GM12878 (cell line): ENCODE measurements at regions not wholly inside any gene's neighbourhood (a gene's known extent, or its start where the extent isn't known, plus 50 kb on each side); places are given as distances from the start of the nearest gene placed in this dataset.

Experiments
- ATAC-seq: fragments of 200-7000 bp; cut with Tn5 transposase; 3 replicates; pipeline ENCODE4 v1.9.1; 2020; ENCODE audit warnings: mild to moderate bottlenecking, moderate library complexity
- BruUV-seq: library from RNA; stranded (reverse); fragments of 400-500 nt; replicated peaks from 2 replicates; lab custom pipeline; 2021; lab: Mats Ljungman, UMichigan
- CTCF ChIA-PET: fragments of 300-600 bp; sonication (Branson Sonifier 250); formaldehyde crosslinking; extraction: SDS; loops from one replicate; lab custom pipeline; 2021; ENCODE audit warnings: inconsistent platforms; lab: Yijun Ruan, JAX
- POLR2A ChIA-PET: fragments of 350-600 bp; formaldehyde crosslinking; extraction: SDS; loops from one replicate; lab custom pipeline; 2021; ENCODE audit warnings: inconsistent platforms; lab: Charles Lee
- RAD21 ChIA-PET: fragments of 300-600 bp; sonication (Branson Sonifier 250); formaldehyde crosslinking; loops from one replicate; lab custom pipeline; 2023; ENCODE audit warnings: antibody characterized with exemption; ENCODE audit not compliant: unreplicated experiment; lab: Charles Lee
- SMC1A ChIA-PET: fragments of 300-600 bp; sonication (Branson Sonifier 250); formaldehyde crosslinking; loops from one replicate; lab custom pipeline; 2023; ENCODE audit not compliant: unreplicated experiment, uncharacterized antibody; lab: Charles Lee
- DNase-seq: peaks from one replicate; pipeline ENCODE4 v3.0.0-alpha.2; 2011; ENCODE audit warnings: low read depth, low spot score
- FAIRE-seq: peaks from 3 replicates; lab custom pipeline; 2011; peaks lifted over from hg19 to GRCh38; lab: Jason Lieb, UNC
- H2AFZ ChIP-seq: 2 replicates; pipeline ENCODE4 v1.6.0; 2011; ENCODE audit warnings: low read depth, low read length, control low read depth; ENCODE audit not compliant: control insufficient read depth
- H3K27ac ChIP-seq: 2 replicates; pipeline ENCODE4 v1.5.1; 2011; ENCODE audit warnings: control low read depth; ENCODE audit not compliant: control insufficient read depth, insufficient read depth
- H3K27me3 ChIP-seq, 2 experiments: replicated peaks in 1 of 2; 2 replicates each; pipeline versions ENCODE4 v1.6.0 to v1.6.1; 2011; ENCODE audit warnings: low read length in 1 of 2; ENCODE audit not compliant: control insufficient read depth in 2 of 2, insufficient read depth in 2 of 2
- H3K36me3 ChIP-seq, 2 experiments: 2 replicates each; pipeline ENCODE4 v1.5.1; 2011; ENCODE audit warnings: low read length in 1 of 2; ENCODE audit not compliant: control insufficient read depth in 2 of 2, insufficient read depth in 2 of 2
- H3K4me1 ChIP-seq: 2 replicates; pipeline ENCODE4 v1.6.1; 2011; ENCODE audit warnings: mild to moderate bottlenecking, low read length, moderate library complexity, mixed read lengths; ENCODE audit not compliant: control insufficient read depth, insufficient read depth
- H3K4me2 ChIP-seq: 2 replicates; pipeline ENCODE4 v1.6.0; 2011; ENCODE audit warnings: control low read depth; ENCODE audit not compliant: control insufficient read depth, insufficient read depth
- H3K4me3 ChIP-seq: fragments of 200-600 bp; sonication (generic); 2 replicates; pipeline ENCODE4 v1.5.1; 2016
- H3K79me2 ChIP-seq: 2 replicates; pipeline ENCODE4 v1.6.0; 2011; ENCODE audit warnings: low read length; ENCODE audit not compliant: control insufficient read depth, insufficient read depth
- H3K9ac ChIP-seq: 2 replicates; pipeline ENCODE4 v1.8.0; 2011; ENCODE audit warnings: low read length, control low read depth, mixed read lengths; ENCODE audit not compliant: control insufficient read depth, insufficient read depth
- H3K9me3 ChIP-seq: replicated peaks from 3 replicates; pipeline ENCODE4 v1.5.1; 2011; ENCODE audit warnings: mild to moderate bottlenecking, low read length; ENCODE audit not compliant: control insufficient read depth, insufficient read depth
- H4K20me1 ChIP-seq: 2 replicates; pipeline ENCODE4 v1.6.0; 2011; ENCODE audit not compliant: control insufficient read depth, insufficient read depth
- BACH1 ChIP-seq: fragments of 450-650 bp; IDR thresholded peaks from 2 replicates; pipeline ENCODE4 v1.6.1; 2017; ENCODE audit warnings: mild to moderate bottlenecking, borderline replicate concordance
- BCLAF1 ChIP-seq: fragments of 450-650 bp; IDR thresholded peaks from 2 replicates; pipeline ENCODE4 v1.6.1; 2017; ENCODE audit warnings: antibody characterized with exemption, mild to moderate bottlenecking, moderate library complexity
- CEBPB ChIP-seq, 2 experiments: fragments of 150-350 bp in 1 of 2; IDR thresholded peaks; 2 replicates each; pipeline ENCODE4 v1.6.1; 2012 to 2014; ENCODE audit warnings: low read depth in 2 of 2, low read length in 2 of 2, borderline replicate concordance in 1 of 2, inconsistent platforms in 1 of 2
- ESRRA ChIP-seq: IDR thresholded peaks from 2 replicates; pipeline ENCODE4 v1.6.1; 2012; ENCODE audit warnings: mild to moderate bottlenecking, low read length, improper control_type of control experiment
- HDAC6 ChIP-seq: fragments of 200-600 bp; sonication (generic); IDR thresholded peaks from one replicate; pipeline ENCODE4 v1.8.0; 2017; ENCODE audit warnings: antibody characterized with exemption; ENCODE audit not compliant: unreplicated experiment
- NBN ChIP-seq: fragments of 450-650 bp; IDR thresholded peaks from 2 replicates; pipeline ENCODE4 v1.6.1; 2016
- PAX5 ChIP-seq: IDR thresholded peaks from 2 replicates; pipeline ENCODE4 v1.6.1; 2011; ENCODE audit warnings: low read depth, low read length, borderline replicate concordance
- PAX8 ChIP-seq: fragments of 450-650 bp; IDR thresholded peaks from 2 replicates; pipeline ENCODE4 v1.6.1; 2017; ENCODE audit warnings: mild to moderate bottlenecking, moderate library complexity
- RAD21 ChIP-seq: IDR thresholded peaks from 2 replicates; pipeline ENCODE4 v1.6.1; 2011; ENCODE audit warnings: mild to moderate bottlenecking, low read depth, low read length, moderate library complexity; ENCODE audit not compliant: insufficient read depth
- STAT3 ChIP-seq: IDR thresholded peaks from 2 replicates; pipeline ENCODE4 v1.6.1; 2011; ENCODE audit warnings: low read depth, low read length, improper control_type of control experiment
- WGBS: methylation state at CpG from one replicate; pipeline ENCODE4 v1.1.6; 2016; ENCODE audit warnings: low lambda C conversion rate; ENCODE audit not compliant: insufficient replicate concordance, insufficient coverage; ENCODE audit errors: missing lambda C conversion rate; 5-methylcytosine and 5-hydroxymethylcytosine counted together
- in situ Hi-C: fragments of 300-500 bp; cut with MboI; formaldehyde crosslinking; loops from 9 replicates; pipeline ENCODE4 v1.14.3; 2018; ENCODE audit warnings: mixed read lengths
- intact Hi-C: fragments of 100-400 bp; cut with micrococcal nuclease; formaldehyde crosslinking; loops from one replicate; pipeline ENCODE4 v1.14.2; 2022; ENCODE audit not compliant: unreplicated experiment
- TF ChIP-seq, protein P1 (sequence below): fragments of 450-650 bp; IDR thresholded peaks from 2 replicates; pipeline ENCODE4 v1.6.1; 2017; ENCODE audit warnings: mild to moderate bottlenecking, moderate library complexity

DNA sequence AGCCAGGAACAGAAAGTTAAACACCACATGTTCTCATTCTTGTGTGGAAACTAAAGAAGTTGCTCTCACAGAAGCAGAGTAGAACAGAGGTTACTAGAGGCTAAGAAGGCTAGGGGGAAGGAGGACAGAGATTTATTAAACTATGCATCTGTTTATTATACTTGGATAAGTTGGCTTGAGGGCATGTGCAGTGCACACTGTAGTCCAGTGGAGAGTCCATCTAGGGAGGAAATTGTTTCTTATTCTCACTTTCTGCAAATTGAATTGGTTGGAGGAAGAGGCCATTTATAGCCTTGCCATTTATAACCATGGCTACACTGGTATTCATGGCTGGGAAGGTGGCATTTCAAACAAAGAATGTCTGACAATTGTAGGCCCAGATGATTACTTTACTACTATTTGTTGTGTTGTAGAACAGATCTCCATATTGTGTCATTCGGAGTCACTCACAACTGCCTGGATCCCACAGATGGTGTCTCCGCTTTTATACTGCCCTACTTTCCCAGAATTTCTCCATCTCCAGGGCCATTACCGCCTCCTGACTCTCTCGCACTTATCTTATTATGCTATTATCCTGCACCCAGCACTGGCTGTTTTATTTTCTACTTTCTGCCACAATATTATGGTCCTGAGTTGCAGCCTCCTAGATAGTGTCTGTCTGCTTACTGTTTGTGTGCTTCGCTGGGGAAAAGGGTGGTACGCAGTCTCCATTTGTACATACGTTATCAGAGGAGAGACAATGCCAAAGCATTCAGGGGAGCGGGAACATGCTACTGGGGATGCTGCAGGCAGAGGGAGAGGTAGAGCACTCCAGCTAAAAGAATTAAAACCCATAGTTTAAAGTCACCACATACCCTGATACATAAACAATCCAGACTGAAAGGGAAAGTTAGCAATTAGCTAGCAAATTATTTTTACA is 169.3 kb upstream of the BLID start (continued):
- TF ChIP-seq BCLAF1 (no peak), RAD21 (no peak)

GRCh38 chr11:122280870-122281269 is 164.9 kb upstream of the BLID start:
- SMC1A ChIA-PET: interaction anchor here (1.2 kb wide), 1 partner anchor 433 kb away, joined by 3 read pairs; no protein-coding TSS in a partner anchor
- no TSS peak for BruUV-seq
- H3K27ac ChIP-seq: no peak overlapping the region
- RAD21 ChIA-PET: no interaction called here
- H3K27me3 ChIP-seq: no peaks in the 10 kb centered on the region
- intact Hi-C loops: no loop called here
- no peaks in the 10 kb centered on the region for H4K20me1 ChIP-seq
- H3K4me2 ChIP-seq: no peak overlapping the region
- WGBS: 40% methylated on average over 5 of the region's 5 CpGs
- no peak overlapping the region for H2AFZ ChIP-seq
- in situ Hi-C loops: no loop called here
- no peak for TF ChIP-seq ESRRA
- TF ChIP-seq PAX5: no peak
- no peak for TF ChIP-seq PAX8
- no peak for TF ChIP-seq NBN
- TF ChIP-seq STAT3: no peak
- TF ChIP-seq, protein P1, sequence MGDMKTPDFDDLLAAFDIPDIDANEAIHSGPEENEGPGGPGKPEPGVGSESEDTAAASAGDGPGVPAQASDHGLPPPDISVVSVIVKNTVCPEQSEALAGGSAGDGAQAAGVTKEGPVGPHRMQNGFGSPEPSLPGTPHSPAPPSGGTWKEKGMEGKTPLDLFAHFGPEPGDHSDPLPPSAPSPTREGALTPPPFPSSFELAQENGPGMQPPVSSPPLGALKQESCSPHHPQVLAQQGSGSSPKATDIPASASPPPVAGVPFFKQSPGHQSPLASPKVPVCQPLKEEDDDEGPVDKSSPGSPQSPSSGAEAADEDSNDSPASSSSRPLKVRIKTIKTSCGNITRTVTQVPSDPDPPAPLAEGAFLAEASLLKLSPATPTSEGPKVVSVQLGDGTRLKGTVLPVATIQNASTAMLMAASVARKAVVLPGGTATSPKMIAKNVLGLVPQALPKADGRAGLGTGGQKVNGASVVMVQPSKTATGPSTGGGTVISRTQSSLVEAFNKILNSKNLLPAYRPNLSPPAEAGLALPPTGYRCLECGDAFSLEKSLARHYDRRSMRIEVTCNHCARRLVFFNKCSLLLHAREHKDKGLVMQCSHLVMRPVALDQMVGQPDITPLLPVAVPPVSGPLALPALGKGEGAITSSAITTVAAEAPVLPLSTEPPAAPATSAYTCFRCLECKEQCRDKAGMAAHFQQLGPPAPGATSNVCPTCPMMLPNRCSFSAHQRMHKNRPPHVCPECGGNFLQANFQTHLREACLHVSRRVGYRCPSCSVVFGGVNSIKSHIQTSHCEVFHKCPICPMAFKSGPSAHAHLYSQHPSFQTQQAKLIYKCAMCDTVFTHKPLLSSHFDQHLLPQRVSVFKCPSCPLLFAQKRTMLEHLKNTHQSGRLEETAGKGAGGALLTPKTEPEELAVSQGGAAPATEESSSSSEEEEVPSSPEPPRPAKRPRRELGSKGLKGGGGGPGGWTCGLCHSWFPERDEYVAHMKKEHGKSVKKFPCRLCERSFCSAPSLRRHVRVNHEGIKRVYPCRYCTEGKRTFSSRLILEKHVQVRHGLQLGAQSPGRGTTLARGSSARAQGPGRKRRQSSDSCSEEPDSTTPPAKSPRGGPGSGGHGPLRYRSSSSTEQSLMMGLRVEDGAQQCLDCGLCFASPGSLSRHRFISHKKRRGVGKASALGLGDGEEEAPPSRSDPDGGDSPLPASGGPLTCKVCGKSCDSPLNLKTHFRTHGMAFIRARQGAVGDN: no peak
- no peak for TF ChIP-seq HDAC6
- no peak for TF ChIP-seq BACH1
- TF ChIP-seq CEBPB (IDR thresholded peaks at IDR 0.05; ENCODE audit: borderline replicate concordance in 1 of 2, low read depth in 2 of 2, low read length in 2 of 2): no peak
- no peaks in the 10 kb centered on the region for H3K36me3 ChIP-seq
- H3K79me2 ChIP-seq: no peaks in the 10 kb centered on the region
- CTCF ChIA-PET: no interaction called here
- POLR2A ChIA-PET: no interaction called here
- ATAC-seq: no peak
- DNase-seq: no peak
- no peaks in the 10 kb centered on the region for H3K9me3 ChIP-seq
- H3K4me3 ChIP-seq: no peak overlapping the region
- H3K4me1 ChIP-seq: no peaks in the 10 kb centered on the region
- no peak for FAIRE-seq
- H3K9ac ChIP-seq: no peak overlapping the region
